ENCODE measurements at regions not wholly inside any gene's neighbourhood (a gene's known extent, or its start where the extent isn't known, plus 50 kb on each side); places are given as distances from the start of the nearest gene placed in this dataset.

- peaks cover 15% of the 10 kb centered on the region; the same call in 1 of the 2 replicates for H3K27me3 ChIP-seq (replicated peaks; ENCODE audit: insufficient read depth, low read length)
- H3K9ac ChIP-seq (ENCODE audit: low read length) = no peak overlapping the region
- no peak for DNase-seq
- H4K20me1 ChIP-seq (ENCODE audit: insufficient read depth, low read length) = no peaks in the 10 kb centered on the region
- H3K27ac ChIP-seq (ENCODE audit: low read length) = no peak overlapping the region
- H3K9me2 ChIP-seq (replicated peaks; ENCODE audit: insufficient read depth, low read length) = no peaks in the 10 kb centered on the region
- H3K4me1 ChIP-seq (ENCODE audit: low read length) = no peaks in the 10 kb centered on the region
- TF ChIP-seq CTCF (IDR thresholded peaks at IDR 0.05; ENCODE audit: low read length) (no peak), EZH2phosphoT487 (IDR thresholded peaks at IDR 0.05; ENCODE audit: low read length) (no peak), EZH2 (optimal IDR thresholded peaks at IDR 0.05; ENCODE audit: low read depth, low read length) (no peak)
- no peaks in the 10 kb centered on the region for H3F3A ChIP-seq (ENCODE audit: insufficient read depth, low read length)
- H3K79me2 ChIP-seq (ENCODE audit: low read length) = no peaks in the 10 kb centered on the region
- no peak overlapping the region for H2AFZ ChIP-seq (ENCODE audit: low read length)
- H3K9me3 ChIP-seq (replicated peaks; ENCODE audit: insufficient read depth, low read length) = no peaks in the 10 kb centered on the region
- no peaks in the 10 kb centered on the region for H3K36me3 ChIP-seq (replicated peaks; ENCODE audit: insufficient read depth, low read length)
- H3K4me3 ChIP-seq (ENCODE audit: low read length) = no peak overlapping the region
- no peak overlapping the region for H3K4me2 ChIP-seq (ENCODE audit: low read depth, low read length)
Observed at GRCh38 chr11:123360267-123360936, 69.7 kb upstream of the GRAMD1B start.

GRCh38 chr11:123357990-123358827 lies 71.9 kb upstream of the GRAMD1B start:
- peak; percentile 10 for DNase-seq
- no peak overlapping the region for H3K9ac ChIP-seq (ENCODE audit: low read length)
- TF ChIP-seq EZH2phosphoT487 (IDR thresholded peaks at IDR 0.05; ENCODE audit: low read length) (no peak), CTCF (IDR thresholded peaks at IDR 0.05; ENCODE audit: low read length) (no peak), EZH2 (optimal IDR thresholded peaks at IDR 0.05; ENCODE audit: low read depth, low read length) (no peak)
- peak overlapping the region; percentile 38 for H3K4me2 ChIP-seq (ENCODE audit: low read depth, low read length)
- no peaks in the 10 kb centered on the region for H3K36me3 ChIP-seq (replicated peaks; ENCODE audit: insufficient read depth, low read length)
- peak overlapping the region; percentile 42 for H3K4me3 ChIP-seq (ENCODE audit: low read length)
- peak overlapping the region; percentile 48 for H2AFZ ChIP-seq (ENCODE audit: low read length)
- H3K79me2 ChIP-seq (ENCODE audit: low read length) = no peaks in the 10 kb centered on the region
- no peaks in the 10 kb centered on the region for H3K4me1 ChIP-seq (ENCODE audit: low read length)
- no peaks in the 10 kb centered on the region for H3F3A ChIP-seq (ENCODE audit: insufficient read depth, low read length)
- H3K27me3 ChIP-seq (replicated peaks; ENCODE audit: insufficient read depth, low read length) = peaks cover 15% of the 10 kb centered on the region; the same call in 1 of the 2 replicates
- no peaks in the 10 kb centered on the region for H3K9me2 ChIP-seq (replicated peaks; ENCODE audit: insufficient read depth, low read length)
- H3K9me3 ChIP-seq (replicated peaks; ENCODE audit: insufficient read depth, low read length) = no peaks in the 10 kb centered on the region
- H3K27ac ChIP-seq (ENCODE audit: low read length) = no peak overlapping the region
- no peaks in the 10 kb centered on the region for H4K20me1 ChIP-seq (ENCODE audit: insufficient read depth, low read length)

GRCh38 chr11:123357353-123357989 lies 72.6 kb upstream of the GRAMD1B start:
- Histone ChIP-seq H3K4me2 (ENCODE audit: low read depth, low read length) (peak overlapping the region; percentile 38), H3K36me3 (replicated peaks; ENCODE audit: insufficient read depth, low read length) (no peaks in the 10 kb centered on the region), H3K27me3 (replicated peaks; ENCODE audit: insufficient read depth, low read length) (peaks cover 15% of the 10 kb centered on the region; the same call in 1 of the 2 replicates), H3K9ac (ENCODE audit: low read length) (no peak overlapping the region), H3F3A (ENCODE audit: insufficient read depth, low read length) (no peaks in the 10 kb centered on the region), H3K9me3 (replicated peaks; ENCODE audit: insufficient read depth, low read length) (no peaks in the 10 kb centered on the region), H4K20me1 (ENCODE audit: insufficient read depth, low read length) (no peaks in the 10 kb centered on the region), H3K4me1 (ENCODE audit: low read length) (no peaks in the 10 kb centered on the region), H3K4me3 (ENCODE audit: low read length) (peak overlapping the region; percentile 42; the same call in 1 of the 2 replicates), H2AFZ (ENCODE audit: low read length) (peak overlapping the region; percentile 48), H3K27ac (ENCODE audit: low read length) (no peak overlapping the region), H3K9me2 (replicated peaks; ENCODE audit: insufficient read depth, low read length) (no peaks in the 10 kb centered on the region), H3K79me2 (ENCODE audit: low read length) (no peaks in the 10 kb centered on the region)
- DNase-seq = no peak
- no peak for TF ChIP-seq EZH2phosphoT487 (IDR thresholded peaks at IDR 0.05; ENCODE audit: low read length)
- TF ChIP-seq CTCF (IDR thresholded peaks at IDR 0.05; ENCODE audit: low read length) = 0 out of 2 replicates have a peak, but pooled peaks have one; percentile 4

All from MM.1S (cell line).